ENCODE measurements at regions not wholly inside any gene's neighbourhood (a gene's known extent, or its start where the extent isn't known, plus 50 kb on each side); places are given as distances from the start of the nearest gene placed in this dataset.
"Not testable (repeated sequence)": the region's sequence is repeated elsewhere in the genome, so short reads cannot be mapped to it uniquely, and the experiment has no call there.

DNA sequence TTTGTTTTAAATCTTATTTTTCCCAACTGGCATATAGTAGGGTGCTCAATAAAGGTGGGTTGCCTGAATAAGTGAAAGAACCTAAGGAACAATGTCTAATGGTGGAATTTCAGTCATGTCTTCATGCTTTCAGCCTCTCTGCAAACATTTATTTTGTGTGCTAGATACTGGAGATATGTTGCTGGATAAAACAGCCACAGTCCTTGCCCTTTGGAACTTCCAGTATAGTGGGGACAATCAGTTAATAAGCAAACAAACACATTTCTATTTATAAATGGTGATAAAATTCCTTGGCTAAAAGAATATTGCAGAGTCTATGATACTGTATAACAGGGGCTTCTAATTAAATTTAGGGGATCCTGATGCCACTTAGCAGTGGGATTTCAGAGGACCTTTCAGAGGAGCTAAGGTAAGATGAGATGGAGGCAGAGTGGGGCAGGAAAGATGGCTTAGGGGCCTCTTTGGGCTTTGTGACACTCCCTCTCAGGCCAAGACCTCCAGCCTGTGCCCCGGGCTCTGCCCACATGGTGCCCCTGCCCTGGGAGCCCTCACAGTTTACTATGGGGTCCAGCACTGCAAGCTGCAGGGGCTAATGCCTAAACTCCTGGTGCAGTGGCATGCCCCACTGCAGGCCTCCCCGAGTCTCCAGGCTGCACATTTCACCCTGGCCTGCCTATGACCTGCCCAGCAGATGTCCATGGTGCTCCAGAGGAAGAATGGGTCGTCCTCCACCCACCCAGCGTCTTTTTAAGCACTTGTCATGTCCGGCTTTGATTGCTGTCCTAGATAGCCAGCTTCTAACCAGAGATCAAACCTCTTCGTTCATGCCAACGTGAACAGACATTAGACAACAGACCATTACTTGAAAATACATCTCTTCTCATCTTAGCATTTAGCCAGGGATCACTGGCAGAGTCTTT is 61.6 kb upstream of the PRR23C start:
- Histone ChIP-seq H3K27ac (no peak overlapping the region), H3K4me2 (no peak overlapping the region), H4K20me1 (no peaks in the 10 kb centered on the region; a peak in 1 of 22 replicates), H3K36me3 (no peaks in the 10 kb centered on the region), H3K9me3 (replicated peaks in 1 of 11) (no peaks in the 10 kb centered on the region), H3K4me3 (no peak overlapping the region), H3K9ac (no peak overlapping the region), H3K4me1 (peaks cover 0 to 11% (median 5%) of the 10 kb centered on the region in 10 experiments; a peak in 12 of 20 replicates), H3K27me3 (no peaks in the 10 kb centered on the region)
- TF ChIP-seq Cebpa-rat (IDR thresholded peaks at IDR 0.05) = no peak

- no peaks in the 10 kb centered on the region; a peak in 1 of 22 replicates for H4K20me1 ChIP-seq
- H3K4me1 ChIP-seq = no peaks in the 10 kb centered on the region
- H3K27ac ChIP-seq = no peak overlapping the region
- no peaks in the 10 kb centered on the region for H3K9me3 ChIP-seq (replicated peaks in 1 of 11)
- no peak for TF ChIP-seq Cebpa-rat (IDR thresholded peaks at IDR 0.05)
- H3K27me3 ChIP-seq = no peaks in the 10 kb centered on the region
- no peak overlapping the region for H3K9ac ChIP-seq
- H3K4me2 ChIP-seq = no peak overlapping the region
- no peak overlapping the region for H3K4me3 ChIP-seq
- no peaks in the 10 kb centered on the region for H3K36me3 ChIP-seq
These were observed 62.9 kb upstream of the PRR23C start for GRCh38 chr3:139107424-139108252.

DNA sequence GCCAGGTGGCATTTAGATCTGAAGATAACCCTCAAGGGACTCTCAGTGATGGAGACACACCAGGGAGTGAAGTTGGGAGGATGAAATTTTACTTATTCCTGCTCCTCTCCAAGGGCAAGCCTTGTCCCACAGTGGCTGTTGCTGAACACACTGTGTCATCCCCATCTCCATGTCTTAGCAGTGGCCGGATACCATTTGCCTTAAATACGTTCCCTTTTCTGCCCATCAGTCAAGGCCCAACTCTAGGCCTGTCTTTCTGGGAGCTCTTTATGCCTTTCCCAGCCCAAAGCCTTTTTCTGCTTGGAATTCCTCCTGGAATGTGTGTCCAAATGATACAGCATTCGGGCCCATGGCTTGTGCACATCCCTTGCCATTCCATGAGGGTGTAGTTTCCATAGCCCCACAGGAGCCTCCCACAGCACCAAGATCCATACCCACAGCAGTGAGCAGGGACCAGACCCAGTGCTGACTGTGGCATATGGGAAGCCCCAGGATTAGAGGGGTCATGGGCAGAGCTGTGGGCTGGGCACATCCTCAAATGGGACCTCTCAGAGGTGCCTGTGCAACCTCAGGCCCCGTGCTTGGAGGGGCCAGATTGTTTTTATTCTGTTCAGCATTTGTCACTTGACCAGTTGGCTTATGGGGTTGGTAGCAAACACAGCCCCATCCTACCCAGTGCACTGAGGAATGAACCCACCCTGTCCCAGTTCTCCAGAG is 63.7 kb upstream of the PRR23C start:
- Histone ChIP-seq H3K27me3 (no peaks in the 10 kb centered on the region), H3K9ac (no peak overlapping the region), H4K20me1 (no peaks in the 10 kb centered on the region; a peak in 1 of 22 replicates), H3K4me2 (no peak overlapping the region), H3K27ac (no peak overlapping the region), H3K9me3 (replicated peaks in 1 of 11) (no peaks in the 10 kb centered on the region), H3K4me1 (no peaks in the 10 kb centered on the region), H3K36me3 (no peaks in the 10 kb centered on the region), H3K4me3 (no peak overlapping the region)
- no peak for TF ChIP-seq Cebpa-rat (IDR thresholded peaks at IDR 0.05)

DNA sequence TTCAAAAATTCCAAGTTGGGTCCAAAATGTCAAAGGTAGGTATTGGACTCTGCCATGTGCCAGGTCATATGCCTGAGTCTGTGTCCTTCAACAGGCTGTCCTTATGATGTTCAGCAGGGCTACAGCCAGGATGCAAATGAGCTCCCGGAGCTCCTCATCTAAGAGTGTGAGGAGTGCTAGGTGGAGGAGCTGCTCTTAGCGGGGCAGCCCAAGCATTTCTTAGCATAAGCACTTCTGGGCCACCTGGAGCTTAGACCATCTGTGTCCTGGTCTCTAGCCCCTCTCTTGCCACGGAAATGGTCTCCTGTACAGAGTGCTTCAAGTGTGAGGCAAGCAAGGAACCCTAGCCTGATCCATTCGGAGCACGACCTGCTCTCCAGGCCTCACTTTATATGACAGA is 64.6 kb upstream of the PRR23C start:
- no peaks in the 10 kb centered on the region; a peak in 1 of 22 replicates for H4K20me1 ChIP-seq
- H3K27me3 ChIP-seq = no peaks in the 10 kb centered on the region
- H3K4me3 ChIP-seq = no peak overlapping the region
- H3K36me3 ChIP-seq = no peaks in the 10 kb centered on the region
- no peaks in the 10 kb centered on the region for H3K9me3 ChIP-seq (replicated peaks in 1 of 11)
- no peak overlapping the region for H3K27ac ChIP-seq
- no peak for TF ChIP-seq Cebpa-rat (IDR thresholded peaks at IDR 0.05)
- H3K4me2 ChIP-seq = no peak overlapping the region
- no peaks in the 10 kb centered on the region for H3K4me1 ChIP-seq
- no peak overlapping the region for H3K9ac ChIP-seq

GRCh38 chr3:139110072-139110830 is 65.6 kb upstream of the PRR23C start:
- Histone ChIP-seq H3K9ac (no peak overlapping the region), H3K4me1 (no peaks in the 10 kb centered on the region), H3K27me3 (no peaks in the 10 kb centered on the region), H3K4me3 (no peak overlapping the region), H3K9me3 (replicated peaks in 1 of 11) (no peaks in the 10 kb centered on the region), H4K20me1 (no peaks in the 10 kb centered on the region; a peak in 1 of 22 replicates), H3K27ac (no peak overlapping the region), H3K4me2 (no peak overlapping the region), H3K36me3 (no peaks in the 10 kb centered on the region)
- no peak for TF ChIP-seq Cebpa-rat (IDR thresholded peaks at IDR 0.05)

GRCh38 chr3:139110929-139111328 is 66.2 kb upstream of the PRR23C start:
- H3K4me3 ChIP-seq; H3K4me2 ChIP-seq; H3K27me3 ChIP-seq; H3K9me3 ChIP-seq (replicated peaks in 1 of 11); H3K27ac ChIP-seq; H3K4me1 ChIP-seq; H3K9ac ChIP-seq; H3K36me3 ChIP-seq; H4K20me1 ChIP-seq: not testable (repeated sequence)

DNA sequence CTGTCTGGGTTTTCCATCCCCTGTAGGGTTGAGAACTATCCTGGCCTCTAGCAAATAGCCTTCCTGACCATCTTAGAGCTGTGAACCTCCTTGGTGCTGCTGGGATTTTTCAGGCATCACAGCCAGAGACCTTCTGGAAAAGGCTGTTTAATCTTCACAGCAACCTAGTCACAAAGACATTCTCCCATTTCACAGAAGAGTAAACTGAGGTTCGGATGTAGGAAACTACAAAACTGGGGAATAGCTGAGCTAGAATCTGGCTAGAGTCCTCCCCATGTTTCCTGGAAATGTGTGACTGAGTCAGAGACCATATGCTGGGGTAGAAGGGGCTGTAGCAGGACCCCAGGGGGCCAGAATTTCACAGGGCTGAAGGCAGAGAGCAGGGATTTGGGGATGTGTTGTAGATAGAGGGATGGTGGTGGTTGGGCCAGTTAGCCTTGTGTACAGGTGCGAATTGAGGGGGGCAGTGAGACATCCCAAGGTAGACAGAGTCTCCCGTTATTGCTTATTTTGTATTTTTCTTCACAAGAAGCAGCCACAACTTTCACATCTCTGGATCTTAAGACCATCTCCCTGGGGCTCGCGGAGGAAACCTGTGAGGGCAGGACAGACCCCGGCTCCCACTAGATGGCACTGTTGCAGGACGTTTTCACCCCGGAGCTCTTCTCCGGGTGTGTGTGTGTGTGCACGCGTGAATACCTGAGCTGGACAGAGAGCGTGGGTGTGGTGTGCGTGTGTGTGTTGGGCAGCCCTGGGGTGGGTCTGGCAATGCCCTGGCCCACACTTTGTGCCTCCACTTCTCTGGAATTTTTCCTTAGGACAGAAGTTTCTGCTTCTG is 66.9 kb upstream of the PRR23C start:
- H3K4me1 ChIP-seq = no peaks in the 10 kb centered on the region
- H3K36me3 ChIP-seq = no peaks in the 10 kb centered on the region
- H3K9ac ChIP-seq = no peak overlapping the region
- H3K27me3 ChIP-seq = no peaks in the 10 kb centered on the region
- TF ChIP-seq Cebpa-rat (IDR thresholded peaks at IDR 0.05) = no peak
- no peak overlapping the region for H3K4me2 ChIP-seq
- H3K27ac ChIP-seq = no peak overlapping the region
- no peaks in the 10 kb centered on the region; a peak in 1 of 22 replicates for H4K20me1 ChIP-seq
- no peak overlapping the region for H3K4me3 ChIP-seq
- no peaks in the 10 kb centered on the region for H3K9me3 ChIP-seq (replicated peaks in 1 of 11)

- Histone ChIP-seq H4K20me1 (no peaks in the 10 kb centered on the region; a peak in 1 of 22 replicates), H3K27me3 (no peaks in the 10 kb centered on the region), H3K27ac (no peak overlapping the region), H3K9me3 (replicated peaks in 1 of 11) (no peaks in the 10 kb centered on the region), H3K4me1 (no peaks in the 10 kb centered on the region), H3K9ac (no peak overlapping the region), H3K4me2 (no peak overlapping the region), H3K36me3 (no peaks in the 10 kb centered on the region), H3K4me3 (no peak overlapping the region)
- TF ChIP-seq Cebpa-rat (IDR thresholded peaks at IDR 0.05) = no peak
These were observed 67.5 kb upstream of the PRR23C start for GRCh38 chr3:139112230-139112558.

Data from BLaER1 treated with 17β-estradiol and CSF1 and Interleukin-3, amounts not matched to agents 10 nM and 100 nM (cell line).